HG03460 (cell line): ENCODE measurements at regions not wholly inside any gene's neighbourhood (a gene's known extent, or its start where the extent isn't known, plus 50 kb on each side); places are given as distances from the start of the nearest gene placed in this dataset.
"Not testable (repeated sequence)": the region's sequence is repeated elsewhere in the genome, so short reads cannot be mapped to it uniquely, and the experiment has no call there.

Experiments used
- ATAC-seq: cut with Tn5 transposase; IDR thresholded peaks from one replicate; pipeline ENCODE4 v1.9.1; 2021; ENCODE audit not compliant: unreplicated experiment

DNA sequence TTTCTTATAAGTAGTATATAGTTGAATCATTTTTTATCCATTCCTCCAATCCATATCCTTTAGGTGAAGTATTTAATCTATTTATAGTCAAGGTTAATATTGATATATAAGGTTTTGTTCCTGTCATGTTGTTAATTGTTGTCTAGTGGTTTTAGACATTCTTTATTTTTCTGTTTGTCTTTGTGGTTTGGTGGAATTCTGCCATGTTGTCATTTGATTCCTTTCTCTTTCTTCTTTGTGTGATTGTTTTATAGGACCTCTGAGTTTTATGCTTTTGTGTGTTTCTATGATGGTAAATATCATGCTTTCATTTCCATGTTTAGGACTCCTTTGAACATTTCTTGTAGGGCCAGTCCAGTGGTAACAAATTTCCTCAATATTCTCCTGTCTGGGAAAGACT, 450.3 kb upstream of the BTBD3 start:
- no peak for ATAC-seq

DNA sequence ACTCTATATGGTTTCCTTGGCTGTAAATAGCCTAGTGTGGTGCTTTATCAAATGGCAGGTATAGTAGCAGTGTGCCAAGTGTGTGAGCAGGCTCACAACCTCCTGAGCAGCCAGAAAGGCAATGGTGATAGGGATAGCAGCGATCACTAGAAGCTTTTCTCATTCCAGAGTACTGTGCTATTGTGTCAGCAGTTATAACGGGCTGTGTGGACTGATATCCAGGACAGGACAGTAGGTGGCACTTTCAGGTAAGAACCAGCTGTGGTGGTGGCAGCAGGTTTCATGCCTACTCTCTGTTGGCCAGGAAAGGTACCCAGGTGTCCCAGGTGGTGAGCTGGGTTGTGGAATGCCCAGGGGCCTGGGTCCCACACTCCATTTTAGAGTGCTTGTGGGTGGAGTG, 448.8 kb upstream of the BTBD3 start:
- ATAC-seq = no peak

DNA sequence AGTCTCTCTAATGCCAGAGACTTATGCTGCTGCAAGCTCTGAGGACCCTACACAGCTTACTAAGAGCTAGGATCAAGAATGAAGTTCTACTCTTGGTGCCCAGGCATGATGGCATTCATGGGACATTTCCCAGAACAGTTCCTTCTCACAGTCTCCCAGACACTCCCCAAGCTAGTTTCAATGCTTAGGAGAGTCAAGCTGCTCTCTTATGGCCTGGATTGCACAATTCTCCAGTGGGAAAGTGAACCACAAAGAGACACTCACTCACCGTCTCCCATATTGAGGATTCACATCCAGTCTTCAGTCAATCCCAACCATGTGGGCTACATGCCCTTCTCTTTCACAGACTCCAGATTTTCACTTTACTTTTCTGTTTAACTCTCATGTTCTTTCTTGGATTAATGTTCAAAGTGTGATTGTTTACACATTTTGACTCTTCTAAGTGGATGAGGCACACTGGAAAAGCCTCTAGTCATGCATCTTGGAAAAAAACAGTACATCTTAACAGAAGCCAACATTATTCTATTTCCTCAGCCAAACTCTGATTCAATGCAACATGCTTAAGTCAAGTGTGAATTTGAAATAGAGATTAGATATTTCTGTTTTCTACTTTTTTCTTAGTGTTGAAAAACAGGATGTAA, 447.8 kb upstream of the BTBD3 start:
- no peak for ATAC-seq

DNA sequence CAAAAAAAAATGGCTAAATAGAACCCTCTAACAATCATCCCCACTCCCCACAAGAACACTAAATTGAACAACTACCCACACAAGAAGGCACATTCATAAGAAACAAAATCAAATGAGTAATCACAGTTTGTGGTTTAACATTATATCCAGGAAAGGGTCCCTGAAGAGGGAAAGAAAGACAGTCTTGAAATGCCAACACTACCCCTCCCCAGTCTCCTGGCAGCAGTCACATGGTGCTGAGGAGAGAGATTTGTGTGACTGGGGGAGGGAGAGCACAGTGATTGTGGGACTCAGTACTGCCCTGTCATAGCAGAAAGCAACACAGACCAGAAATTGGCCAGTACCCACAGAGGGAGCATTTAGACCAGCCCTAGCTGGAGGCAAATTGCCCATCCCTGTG, 443.7 kb upstream of the BTBD3 start:
- no peak for ATAC-seq

DNA sequence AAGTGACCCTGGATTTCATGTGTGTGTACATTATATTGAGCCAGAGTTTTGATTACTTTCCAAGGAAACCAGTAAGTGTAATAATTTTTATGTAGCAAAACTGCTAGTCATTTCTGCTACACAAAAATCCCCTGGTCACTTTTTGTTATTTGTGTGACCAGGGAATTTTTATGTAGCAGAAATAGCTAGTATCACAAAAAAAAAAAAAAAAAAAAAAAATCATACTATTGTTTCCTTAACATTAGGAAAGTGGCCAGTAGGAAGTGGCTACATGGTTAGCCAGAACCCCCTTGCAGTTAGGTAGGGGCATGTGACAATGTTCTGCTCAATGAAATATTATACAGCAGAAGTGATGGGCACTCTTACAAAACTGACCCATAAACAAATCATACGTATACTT, 434.0 kb upstream of the BTBD3 start:
- no peak for ATAC-seq

DNA sequence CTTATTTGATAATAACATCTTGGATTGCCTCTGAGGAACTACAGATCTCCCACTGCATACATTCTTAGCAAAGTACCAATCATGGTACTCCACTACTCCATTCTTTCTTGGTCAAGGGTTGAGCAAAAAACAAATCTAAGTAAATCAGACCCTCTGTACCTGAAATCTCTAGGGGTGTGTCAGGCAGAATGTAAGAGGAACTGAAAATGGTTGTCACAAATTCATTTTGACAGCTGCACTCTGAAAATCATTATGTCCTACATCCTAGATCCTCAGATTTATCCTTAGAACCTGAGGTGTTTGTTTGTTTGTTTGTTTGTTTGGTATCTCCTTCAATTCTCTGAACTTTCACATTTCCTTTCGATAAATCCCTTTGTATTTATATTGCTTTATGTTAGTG, 433.2 kb upstream of the BTBD3 start:
- ATAC-seq = no peak

DNA sequence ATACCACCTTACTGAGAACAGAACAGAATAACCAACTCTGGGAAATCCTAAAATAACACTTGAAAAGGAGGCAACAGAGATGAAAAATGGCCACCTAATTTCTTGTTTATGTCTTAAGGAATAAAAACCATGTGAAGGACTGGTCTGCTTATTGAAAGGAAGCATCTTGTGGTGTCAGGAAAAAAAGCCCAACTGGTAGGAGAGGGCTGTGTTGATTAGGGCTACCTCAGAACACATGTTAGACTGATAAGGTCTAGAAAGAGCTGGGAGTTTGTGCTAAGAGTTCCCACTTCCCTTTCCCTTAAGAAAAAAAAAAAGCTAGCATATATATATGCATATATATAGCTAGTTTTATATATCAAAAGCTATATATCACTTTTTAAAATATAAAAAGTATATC, 425.3 kb upstream of the BTBD3 start:
- no peak for ATAC-seq

DNA sequence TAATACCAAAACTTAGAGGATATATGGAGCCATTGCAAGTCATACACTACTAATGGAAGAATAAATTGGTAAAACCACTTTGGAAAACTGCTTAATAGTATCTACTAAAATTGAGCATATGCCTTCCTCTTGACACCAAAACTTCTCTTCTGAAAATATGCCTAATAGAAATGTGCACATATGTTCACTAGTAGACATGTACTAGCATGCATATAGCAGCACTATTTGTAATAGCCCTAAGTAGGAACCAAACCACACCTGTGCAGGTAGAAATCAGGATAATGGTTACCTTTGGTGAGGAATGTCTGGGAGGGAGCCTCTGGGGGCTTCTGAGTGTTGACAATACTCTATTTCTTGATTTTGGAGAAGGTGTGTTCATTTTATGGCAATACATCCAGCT, 424.8 kb upstream of the BTBD3 start:
- ATAC-seq = no peak

DNA sequence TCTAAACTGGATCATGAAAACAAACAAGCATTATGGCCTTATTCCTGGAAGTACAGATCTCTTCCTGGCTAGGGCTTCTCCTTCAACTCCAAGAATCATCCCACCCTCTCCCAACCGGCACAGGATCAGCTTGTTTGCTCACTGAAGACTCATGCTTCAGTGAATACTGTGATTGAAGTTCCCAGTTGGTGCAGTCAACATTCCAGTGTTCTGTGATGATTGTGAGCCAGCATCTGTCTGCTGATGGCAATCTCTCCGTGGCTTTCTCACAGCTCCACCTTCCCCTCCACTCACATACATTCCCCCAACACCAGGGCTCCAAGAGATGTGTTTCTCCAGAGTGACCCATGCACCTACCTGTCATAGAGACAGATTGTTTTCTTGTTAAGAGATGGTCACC, 421.3 kb upstream of the BTBD3 start:
- no peak for ATAC-seq

GRCh38 chr20:11497545-11497944, 420.1 kb upstream of the BTBD3 start:
- no peak for ATAC-seq

- no peak for ATAC-seq
Observed at GRCh38 chr20:11499101-11499634, 418.5 kb upstream of the BTBD3 start.

GRCh38 chr20:11502061-11502460, 415.6 kb upstream of the BTBD3 start:
- ATAC-seq = no peak

GRCh38 chr20:11502671-11503070, 415.0 kb upstream of the BTBD3 start:
- no peak for ATAC-seq

DNA sequence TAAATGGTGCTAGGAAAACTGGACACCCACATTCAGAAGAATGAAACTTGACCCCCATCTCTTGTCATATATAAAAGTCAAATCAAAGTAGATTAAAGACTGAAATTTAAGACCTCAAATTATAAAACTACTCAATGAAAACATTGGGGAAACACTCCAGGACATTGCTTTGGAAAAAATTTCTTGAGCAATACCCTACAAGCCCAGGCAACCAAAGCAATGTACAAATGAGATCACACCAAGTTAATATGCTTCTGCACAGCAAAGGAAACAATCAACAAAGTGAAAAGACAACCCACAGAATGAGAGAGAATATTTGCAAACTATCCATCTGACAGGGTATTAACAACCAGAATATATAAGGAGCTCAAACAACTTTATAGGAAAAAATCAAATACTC, 407.9 kb upstream of the BTBD3 start:
- no peak for ATAC-seq

- no peak for ATAC-seq
Observed at GRCh38 chr20:11511821-11512220, 405.9 kb upstream of the BTBD3 start.

GRCh38 chr20:11513241-11513745, 404.4 kb upstream of the BTBD3 start:
- not testable (repeated sequence) for ATAC-seq

DNA sequence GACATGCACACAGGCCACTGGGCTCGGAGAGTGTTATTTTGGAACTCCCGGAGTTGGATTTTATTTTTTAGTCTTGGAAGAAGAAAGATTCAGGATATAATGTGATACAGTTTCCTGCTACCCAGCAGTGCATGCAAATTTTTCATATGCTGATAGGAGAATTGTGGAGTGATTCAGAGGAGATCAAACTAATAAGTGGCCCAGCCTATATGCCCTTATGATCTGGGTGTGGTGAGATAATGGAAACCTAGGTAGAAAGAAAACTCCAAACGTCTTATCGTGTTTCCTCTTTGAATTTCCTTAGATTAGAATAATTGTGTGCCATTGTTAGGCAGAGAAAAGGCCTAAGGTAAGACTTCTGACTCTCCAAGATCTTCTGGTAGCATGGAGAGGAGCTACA, 401.2 kb upstream of the BTBD3 start:
- no peak for ATAC-seq

DNA sequence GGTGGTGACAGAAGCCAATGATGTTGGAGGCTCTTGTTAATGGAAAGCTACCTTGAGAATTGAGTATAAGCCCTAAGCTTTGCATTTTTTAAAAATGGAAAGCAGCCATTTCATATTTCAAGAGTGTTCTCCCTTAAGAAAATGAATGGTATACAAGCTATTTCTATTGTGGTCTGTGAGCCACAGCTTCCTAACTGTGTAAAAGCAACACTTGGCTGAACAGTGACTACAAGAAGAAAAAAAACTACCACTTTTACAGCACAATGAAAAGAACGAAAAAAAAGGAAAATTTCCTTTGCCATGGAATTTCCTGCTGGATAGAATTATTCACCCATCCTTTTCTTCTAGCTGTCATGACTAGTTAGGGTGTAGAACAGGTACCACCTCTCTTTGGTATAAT, 397.1 kb upstream of the BTBD3 start:
- ATAC-seq = no peak

DNA sequence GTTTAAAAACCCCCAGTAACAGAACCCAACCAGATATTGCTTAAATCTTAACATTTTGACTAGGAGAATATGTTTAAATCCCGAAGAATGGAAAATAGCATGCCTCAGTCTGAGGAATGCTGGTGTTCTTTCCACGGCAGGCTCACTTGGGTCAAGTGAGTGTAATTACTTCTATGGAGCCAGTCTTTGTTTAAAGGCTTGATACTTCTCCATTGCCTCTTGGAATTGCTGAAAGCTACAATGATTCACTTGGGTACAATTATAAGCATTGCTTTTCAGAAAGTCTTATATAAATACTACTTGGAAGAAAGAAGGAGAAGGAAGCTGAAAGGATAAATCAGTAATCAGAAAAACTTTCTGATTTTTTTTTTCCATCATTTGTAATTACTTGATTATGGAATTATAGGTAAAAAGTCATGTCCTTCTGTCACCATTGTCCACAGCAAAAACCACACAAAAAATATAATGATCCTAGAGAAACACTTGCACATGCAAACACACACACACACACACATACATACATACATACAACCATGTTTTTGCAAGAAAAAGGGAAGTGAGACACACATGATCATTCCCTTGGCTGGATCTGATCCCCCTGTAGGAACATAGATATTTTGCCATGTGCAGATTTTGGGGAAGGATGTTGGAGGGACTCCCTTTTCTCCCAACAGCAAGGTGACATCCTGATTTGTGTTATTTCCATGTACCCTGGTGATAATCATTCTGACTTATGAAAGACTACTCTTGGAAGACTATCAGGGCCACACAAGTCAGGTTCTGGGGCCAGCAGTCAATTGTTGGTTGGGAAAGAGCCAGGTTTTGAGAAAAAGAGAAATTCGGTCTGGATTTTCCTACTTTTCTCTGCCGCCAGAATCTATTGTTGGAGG, 396.0 kb upstream of the BTBD3 start:
- ATAC-seq = no peak

- no peak for ATAC-seq
Observed at GRCh38 chr20:11522366-11522741, 395.3 kb upstream of the BTBD3 start.

- no peak for ATAC-seq
Observed at GRCh38 chr20:11529047-11529446, 388.6 kb upstream of the BTBD3 start.

DNA sequence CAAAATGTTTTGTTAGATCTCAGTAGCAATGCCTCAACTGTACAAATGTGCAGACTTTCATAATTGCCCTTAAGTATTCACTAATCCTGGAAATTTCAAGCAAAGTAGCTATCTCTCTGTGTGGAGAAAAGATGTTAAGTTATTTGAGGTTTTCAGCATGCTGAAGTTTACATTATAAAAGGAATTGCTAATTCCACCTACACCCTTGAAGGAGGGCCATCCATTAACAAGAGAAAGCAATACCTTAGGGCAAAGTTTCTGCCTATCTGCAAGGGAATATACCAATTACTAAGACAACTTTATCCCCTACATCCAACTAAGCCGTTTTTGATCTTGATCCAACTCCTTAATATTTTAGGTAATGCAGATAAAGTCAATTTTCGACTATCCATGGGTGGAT, 380.7 kb upstream of the BTBD3 start:
- ATAC-seq = no peak
